ENCODE measurements at regions not wholly inside any gene's neighbourhood (a gene's known extent, or its start where the extent isn't known, plus 50 kb on each side); places are given as distances from the start of the nearest gene placed in this dataset.

- Histone ChIP-seq H3K27me3 (ENCODE audit: control insufficient read depth in 4 of 4, insufficient read depth in 4 of 4, low read length in 3 of 4) (no peaks in the 10 kb centered on the region), H3K36me3 (ENCODE audit: control insufficient read depth in 4 of 4, insufficient read depth in 3 of 4, low read depth in 1 of 4, low read length in 3 of 4) (no peaks in the 10 kb centered on the region), H3K9me3 (ENCODE audit: control insufficient read depth in 4 of 4, low read length in 3 of 4) (no peaks in the 10 kb centered on the region), H3K4me3 (ENCODE audit: low read depth in 1 of 3, low read length in 3 of 3) (no peak overlapping the region), H3K9ac (ENCODE audit: low read depth in 1 of 2, low read length in 2 of 2) (no peak overlapping the region), H3K4me1 (ENCODE audit: control insufficient read depth in 4 of 4, insufficient read depth in 4 of 4, low read length in 3 of 4) (no peaks in the 10 kb centered on the region), H3K27ac (ENCODE audit: low read depth in 1 of 2, low read length in 2 of 2) (no peak overlapping the region)
- DNase-seq (ENCODE audit: low spot score), result no peak
- 80% methylated on average over 1 of the region's 1 CpG for WGBS
- TF ChIP-seq JUND (IDR thresholded peaks at IDR 0.05) (no peak), RXRA (IDR thresholded peaks at IDR 0.05) (no peak), HNF4G (IDR thresholded peaks at IDR 0.05) (no peak), ZBTB33 (IDR thresholded peaks at IDR 0.05) (no peak), MAX (IDR thresholded peaks at IDR 0.05) (no peak), ATF3 (IDR thresholded peaks at IDR 0.05) (no peak), CTCF (IDR thresholded peaks at IDR 0.05; ENCODE audit: low read depth, low read length, missing input control) (no peak), EGR1 (IDR thresholded peaks at IDR 0.05; ENCODE audit: low read depth in 2 of 2) (no peak), RAD21 (IDR thresholded peaks at IDR 0.05) (no peak), TAF1 (conservative IDR thresholded peaks at IDR 0.05) (no peak), HNF4A (conservative IDR thresholded peaks at IDR 0.05) (no peak), GABPA (IDR thresholded peaks at IDR 0.05 in 1 of 2, conservative IDR thresholded peaks at IDR 0.05 in 1 of 2) (no peak), FOXA2 (IDR thresholded peaks at IDR 0.05) (no peak), REST (IDR thresholded peaks at IDR 0.05) (no peak), FOXA1 (IDR thresholded peaks at IDR 0.05) (no peak), NR2F2 (IDR thresholded peaks at IDR 0.05) (no peak), YY1 (IDR thresholded peaks at IDR 0.05) (no peak), SP1 (IDR thresholded peaks at IDR 0.05) (no peak)
Measured at GRCh38 chr3:7913283-7913682, 588.3 kb upstream of the LMCD1 start.
